Immature natural killer cell (primary cell): ENCODE measurements at regions not wholly inside any gene's neighbourhood (a gene's known extent, or its start where the extent isn't known, plus 50 kb on each side); places are given as distances from the start of the nearest gene placed in this dataset.
"Not testable (repeated sequence)": the region's sequence is repeated elsewhere in the genome, so short reads cannot be mapped to it uniquely, and the experiment has no call there.

Experiments
- DNase-seq, 3 donors: peaks; one replicate each; pipeline ENCODE4 v3.0.0; 2022; ENCODE audit warnings: mixed read lengths in 1 of 3
- H3K27ac Mint-ChIP-seq, 6 donors: one replicate each; pipeline ENCODE4 v1.8.0; 2020; ENCODE audit warnings: mixed read lengths in 6 of 6, mild to moderate bottlenecking in 5 of 6, inconsistent platforms in 4 of 6, moderate library complexity in 3 of 6
- H3K27me3 Mint-ChIP-seq, 3 donors: one replicate each; pipeline ENCODE4 v1.8.0; 2020 to 2021; ENCODE audit warnings: low read depth in 3 of 3, mild to moderate bottlenecking in 3 of 3, mixed read lengths in 3 of 3, moderate library complexity in 3 of 3, inconsistent platforms in 1 of 3
- H3K36me3 Mint-ChIP-seq, 3 donors: one replicate each; pipeline ENCODE4 v1.8.0; 2020; ENCODE audit warnings: mixed read lengths in 3 of 3, inconsistent platforms in 2 of 3, mild to moderate bottlenecking in 2 of 3
- H3K4me1 Mint-ChIP-seq, 2 donors: one replicate each; pipeline ENCODE4 v1.8.0; 2020; ENCODE audit warnings: inconsistent platforms in 2 of 2, mild to moderate bottlenecking in 2 of 2, mixed read lengths in 2 of 2, moderate library complexity in 1 of 2
- H3K4me3 Mint-ChIP-seq, 5 donors: one replicate each; pipeline ENCODE4 v1.8.0; 2020; ENCODE audit warnings: mild to moderate bottlenecking in 5 of 5, mixed read lengths in 5 of 5, inconsistent platforms in 3 of 5, moderate library complexity in 3 of 5
- H3K9me3 Mint-ChIP-seq, 6 donors: one replicate each; pipeline ENCODE4 v1.8.0; 2020; ENCODE audit warnings: mild to moderate bottlenecking in 6 of 6, mixed read lengths in 6 of 6, inconsistent platforms in 4 of 6, moderate library complexity in 3 of 6

DNA sequence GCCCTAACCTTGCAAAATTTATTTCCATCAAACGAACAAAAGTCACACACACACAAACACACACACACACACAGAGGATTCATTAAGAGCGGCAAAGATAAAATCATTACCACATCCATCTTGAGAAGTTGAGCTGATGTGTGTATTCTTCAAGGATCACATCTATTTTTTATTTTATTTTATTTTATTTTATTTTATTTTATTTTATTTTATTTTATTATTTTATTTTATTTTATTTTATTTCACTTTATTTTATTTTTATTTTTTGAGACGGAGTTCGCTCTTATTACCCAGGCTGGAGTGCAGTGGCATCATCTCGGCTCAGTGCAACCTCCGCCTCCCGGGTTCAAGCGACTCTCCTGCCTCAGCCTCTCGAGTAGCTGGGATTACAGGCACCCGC lies 71.3 kb upstream of the SHOX start:
- H3K27me3 Mint-ChIP-seq, H3K36me3 Mint-ChIP-seq, H3K9me3 Mint-ChIP-seq, H3K4me1 Mint-ChIP-seq, H3K27ac Mint-ChIP-seq, H3K4me3 Mint-ChIP-seq, DNase-seq: not testable (repeated sequence)

DNA sequence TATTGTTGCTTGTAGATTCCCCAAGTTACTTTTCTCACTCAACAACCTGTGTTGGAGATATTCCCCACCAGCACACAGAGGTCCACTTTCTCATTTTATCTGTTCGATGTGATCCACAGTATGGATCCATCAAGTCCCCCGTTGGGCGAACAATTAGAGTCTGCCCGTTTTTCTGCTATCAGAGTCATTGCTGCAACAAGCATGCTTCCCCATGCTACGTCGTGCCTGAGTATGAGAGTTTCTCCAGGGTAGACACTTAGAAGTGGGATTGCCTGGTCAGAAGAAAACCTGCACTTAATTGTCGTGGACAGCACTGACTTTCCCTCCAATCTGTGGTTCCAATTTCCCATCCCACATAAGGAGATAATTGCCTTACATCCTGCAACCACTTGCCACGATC lies 62.7 kb upstream of the SHOX start:
- peaks cover 0 to 3% (median 1%) of the 10 kb centered on the region in 3 donors for H3K27me3 Mint-ChIP-seq
- H3K9me3 Mint-ChIP-seq, result peaks cover 0 to 7% (median 3%) of the 10 kb centered on the region in 6 donors
- no peak overlapping the region for H3K27ac Mint-ChIP-seq
- no peaks in the 10 kb centered on the region for H3K4me1 Mint-ChIP-seq
- no peak overlapping the region for H3K4me3 Mint-ChIP-seq
- DNase-seq, result no peak
- H3K36me3 Mint-ChIP-seq, result no peaks in the 10 kb centered on the region

DNA sequence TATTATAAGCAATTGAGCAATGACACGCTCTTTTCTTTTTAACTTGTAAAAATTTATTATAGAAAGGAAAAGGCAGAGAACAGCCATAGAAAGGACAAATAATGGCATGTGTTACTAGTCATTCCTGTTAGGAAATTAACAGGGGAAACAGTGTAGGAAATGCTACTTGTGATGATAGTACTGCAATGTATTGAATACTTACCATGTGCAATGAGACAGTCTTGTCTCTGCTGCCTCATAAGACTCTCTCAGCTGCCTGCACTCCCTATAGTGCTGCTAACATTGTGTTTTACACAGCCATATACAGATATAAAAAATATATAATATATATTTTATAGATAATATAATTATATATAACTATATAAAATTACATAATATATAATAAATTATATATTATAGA lies 62.3 kb upstream of the SHOX start:
- H3K36me3 Mint-ChIP-seq, result no peaks in the 10 kb centered on the region
- peaks cover 0 to 3% (median 1%) of the 10 kb centered on the region in 3 donors for H3K27me3 Mint-ChIP-seq
- peaks cover 0 to 7% (median 3%) of the 10 kb centered on the region in 6 donors for H3K9me3 Mint-ChIP-seq
- no peak for DNase-seq
- no peak overlapping the region for H3K4me3 Mint-ChIP-seq
- H3K27ac Mint-ChIP-seq, result no peak overlapping the region
- no peaks in the 10 kb centered on the region for H3K4me1 Mint-ChIP-seq

DNA sequence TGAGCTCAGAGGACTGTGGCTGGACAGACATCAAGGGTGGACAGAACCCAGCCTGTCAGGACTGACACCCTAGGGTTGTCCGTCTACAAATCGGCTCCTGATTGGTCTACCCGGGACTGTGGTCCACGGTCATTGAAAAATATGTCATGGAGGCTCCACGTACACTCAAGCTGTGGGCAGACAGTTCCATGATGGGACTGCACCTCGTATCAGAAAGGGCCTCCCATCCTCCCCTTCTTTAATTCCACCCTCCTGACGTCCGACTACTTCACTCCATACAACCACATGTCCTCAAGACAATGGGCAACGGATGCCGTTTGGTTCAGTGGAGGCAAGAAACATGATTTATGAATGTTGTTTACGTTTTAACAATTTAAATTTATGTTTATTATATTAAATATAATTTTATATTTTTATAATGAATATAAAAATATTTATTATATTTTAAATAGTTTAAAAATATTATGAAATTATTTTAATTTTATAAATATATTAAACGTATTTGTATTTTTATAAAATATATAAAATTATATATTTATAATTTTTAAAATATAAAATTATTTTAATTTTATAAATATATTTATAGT lies 58.0 kb upstream of the SHOX start:
- Mint-ChIP-seq H3K4me3 (no peak overlapping the region), H3K9me3 (peaks cover 0 to 3% (median 0%) of the 10 kb centered on the region in 6 donors), H3K36me3 (no peaks in the 10 kb centered on the region)

DNA sequence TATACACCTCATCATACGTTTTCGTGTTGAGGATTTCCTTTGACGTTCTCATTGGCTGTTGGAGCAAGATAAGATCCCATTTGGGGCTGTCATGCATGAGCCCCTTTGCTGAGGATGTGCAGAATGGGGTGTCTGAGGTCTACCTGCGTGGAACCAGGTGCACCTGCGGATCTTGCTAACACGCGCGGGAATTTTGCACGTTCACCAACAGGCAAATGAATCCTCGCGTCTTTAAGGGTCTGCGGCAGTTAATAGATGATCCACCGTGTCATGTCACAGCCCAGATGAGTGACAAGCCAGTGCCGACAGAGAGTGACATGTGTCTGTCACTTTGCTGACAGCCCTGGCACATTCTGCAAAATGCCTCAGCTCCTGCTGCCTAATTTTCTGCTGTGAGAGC lies 56.3 kb upstream of the SHOX start:
- Mint-ChIP-seq H3K27ac (no peak overlapping the region), H3K9me3 (peaks cover 0 to 3% (median 0%) of the 10 kb centered on the region in 6 donors), H3K4me1 (no peaks in the 10 kb centered on the region), H3K36me3 (no peaks in the 10 kb centered on the region), H3K4me3 (no peak overlapping the region), H3K27me3 (peaks cover 0 to 5% (median 4%) of the 10 kb centered on the region in 3 donors)
- no peak for DNase-seq

More for the DNA sequence above, 58.0 kb upstream of the SHOX start:
- H3K4me1 Mint-ChIP-seq, result no peaks in the 10 kb centered on the region
- no peak overlapping the region for H3K27ac Mint-ChIP-seq
- H3K27me3 Mint-ChIP-seq, result peaks cover 0 to 3% (median 1%) of the 10 kb centered on the region in 3 donors
- DNase-seq, result no peak

DNA sequence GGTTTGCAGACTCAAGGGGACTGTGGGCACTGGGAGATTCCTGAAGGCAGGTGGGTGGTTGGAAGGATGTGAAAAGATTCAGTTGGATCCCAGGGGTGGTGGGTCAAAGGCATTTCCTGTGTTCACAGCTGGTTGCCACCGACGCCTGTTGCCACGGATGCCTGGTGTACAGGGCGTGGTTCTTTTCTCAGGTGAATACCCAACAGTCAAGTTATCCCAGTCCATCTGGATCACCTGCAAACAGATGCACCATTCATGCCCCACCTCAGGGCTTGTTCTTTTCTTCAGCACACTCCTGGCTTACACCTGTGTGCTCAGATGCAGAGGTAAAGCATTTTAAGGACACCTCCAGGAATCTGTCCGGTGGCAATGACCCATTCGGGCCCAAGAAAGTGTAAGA lies 55.8 kb upstream of the SHOX start:
- peaks cover 0 to 5% (median 4%) of the 10 kb centered on the region in 3 donors for H3K27me3 Mint-ChIP-seq
- H3K4me1 Mint-ChIP-seq, result no peaks in the 10 kb centered on the region
- no peak overlapping the region for H3K4me3 Mint-ChIP-seq
- H3K36me3 Mint-ChIP-seq, result no peaks in the 10 kb centered on the region
- no peak overlapping the region for H3K27ac Mint-ChIP-seq
- no peak for DNase-seq
- peaks cover 0 to 3% (median 0%) of the 10 kb centered on the region in 6 donors for H3K9me3 Mint-ChIP-seq

DNA sequence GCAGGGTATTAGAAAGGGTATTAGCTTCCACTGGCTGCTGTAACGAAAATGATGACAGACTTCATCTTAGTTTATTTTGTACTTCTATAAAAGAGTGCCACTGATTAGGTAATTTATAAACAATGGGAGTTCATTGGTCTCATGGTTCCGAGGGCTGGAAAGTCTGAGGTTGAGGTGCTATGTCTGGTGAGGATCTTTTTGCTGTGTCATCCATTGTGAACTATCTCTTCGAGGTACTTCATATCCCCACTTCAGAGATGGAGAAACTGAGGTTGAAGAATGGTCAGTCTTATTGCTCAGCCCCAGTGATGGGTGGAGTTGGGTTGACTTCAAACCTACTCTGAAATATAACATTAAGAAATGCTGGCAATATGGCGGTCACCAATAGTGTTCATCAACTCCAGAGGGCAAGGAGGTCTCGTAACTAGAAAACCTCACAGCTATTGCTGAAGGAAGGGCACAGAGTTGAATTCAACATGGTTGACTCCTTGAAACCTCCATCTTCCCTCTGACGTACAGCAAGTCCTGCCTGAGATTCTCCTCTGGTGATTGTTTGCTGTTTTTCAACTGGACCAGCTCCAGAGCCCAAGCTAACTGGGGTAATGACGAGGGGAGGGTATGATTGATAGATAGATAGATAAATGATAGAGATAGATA lies 53.6 kb upstream of the SHOX start:
- no peak for DNase-seq
- H3K27me3 Mint-ChIP-seq, result peaks cover 0 to 5% (median 4%) of the 10 kb centered on the region in 3 donors
- H3K27ac Mint-ChIP-seq, result no peak overlapping the region
- H3K36me3 Mint-ChIP-seq, result no peaks in the 10 kb centered on the region
- H3K4me1 Mint-ChIP-seq, result no peaks in the 10 kb centered on the region
- H3K9me3 Mint-ChIP-seq, result peaks cover 0 to 3% (median 0%) of the 10 kb centered on the region in 6 donors
- no peak overlapping the region for H3K4me3 Mint-ChIP-seq

DNA sequence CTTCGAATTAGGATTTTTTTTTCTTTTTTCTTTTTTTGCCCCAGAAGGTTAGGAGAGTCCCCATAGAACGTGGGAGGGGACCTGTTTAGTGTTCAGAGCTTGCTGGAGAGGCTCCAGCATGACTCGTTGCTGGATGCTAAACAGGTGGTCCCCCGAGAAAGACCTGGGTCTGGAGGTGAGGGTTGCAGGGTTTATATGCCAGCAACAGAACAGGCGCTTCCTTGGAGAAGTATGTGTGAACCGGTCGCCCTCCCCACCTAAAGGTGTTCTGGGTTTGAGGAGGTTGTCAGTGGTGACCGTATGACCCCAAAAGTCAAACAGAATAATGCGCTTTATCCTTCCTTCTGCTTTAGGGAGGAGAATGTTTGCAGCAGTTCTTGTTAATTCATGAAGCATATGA lies 52.1 kb upstream of the SHOX start:
- Mint-ChIP-seq H3K36me3 (no peaks in the 10 kb centered on the region), H3K4me3 (no peak overlapping the region), H3K9me3 (peaks cover 0 to 3% (median 0%) of the 10 kb centered on the region in 6 donors), H3K27me3 (peaks cover 0 to 5% (median 4%) of the 10 kb centered on the region in 3 donors), H3K4me1 (no peaks in the 10 kb centered on the region), H3K27ac (no peak overlapping the region)
- DNase-seq, result no peak

DNA sequence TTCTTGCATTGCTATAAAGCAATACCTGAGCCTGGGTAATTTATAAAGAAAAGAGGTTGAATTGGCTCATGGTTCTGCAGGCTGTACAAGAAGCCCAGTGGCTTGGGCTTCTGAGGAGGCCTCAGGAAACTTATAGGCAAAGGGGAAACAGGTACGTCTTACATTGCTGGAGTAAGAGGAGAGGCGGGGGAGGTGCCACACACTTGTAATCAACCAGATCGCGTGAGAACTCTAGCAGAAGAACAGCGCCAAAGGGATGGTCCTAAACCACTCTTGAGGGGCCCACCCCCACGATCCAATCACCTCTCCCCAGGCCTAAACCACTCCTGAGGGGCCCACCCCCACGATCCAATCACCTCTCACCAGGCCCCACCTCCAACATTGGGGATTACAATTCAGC lies 50.6 kb upstream of the SHOX start:
- no peak for DNase-seq
- Mint-ChIP-seq H3K27me3 (peaks cover under 1 to 4% (median 2%) of the 10 kb centered on the region in 3 donors), H3K36me3 (no peaks in the 10 kb centered on the region), H3K4me3 (no peak overlapping the region), H3K27ac (no peak overlapping the region), H3K4me1 (no peaks in the 10 kb centered on the region), H3K9me3 (peaks cover 0 to 3% (median 0%) of the 10 kb centered on the region in 6 donors)
